GM12875 (cell line): ENCODE measurements at regions not wholly inside any gene's neighbourhood (a gene's known extent, or its start where the extent isn't known, plus 50 kb on each side); places are given as distances from the start of the nearest gene placed in this dataset.

Experiments used
- H3K4me3 ChIP-seq: one replicate; pipeline ENCODE4 v1.5.1; 2011; ENCODE audit warnings: low read depth, low read length, control low read depth
- CTCF ChIP-seq: IDR thresholded peaks from 2 replicates; pipeline ENCODE4 v1.5.1; 2011; ENCODE audit warnings: low read depth, mild to moderate bottlenecking, control low read depth, inconsistent platforms, low read length, moderate library complexity, borderline replicate concordance; ENCODE audit not compliant: insufficient read depth

- no peak overlapping the region for H3K4me3 ChIP-seq
- no peak for TF ChIP-seq CTCF
Observed at GRCh38 chr7:22005151-22005550, 59.5 kb upstream of the CDCA7L start.

GRCh38 chr7:22002726-22003125 lies 57.0 kb upstream of the CDCA7L start:
- TF ChIP-seq CTCF = no peak

GRCh38 chr7:22001345-22002004 lies 55.8 kb upstream of the CDCA7L start:
- TF ChIP-seq CTCF = peak; percentile 47; the same call in 1 of the 2 replicates
- H3K4me3 ChIP-seq = no peak overlapping the region

More at GRCh38 chr7:22002726-22003125, 57.0 kb upstream of the CDCA7L start:
- H3K4me3 ChIP-seq = no peak overlapping the region

- no peak for TF ChIP-seq CTCF
- H3K4me3 ChIP-seq = no peak overlapping the region
Observed at GRCh38 chr7:21999896-22000295, 54.2 kb upstream of the CDCA7L start.

- TF ChIP-seq CTCF = no peak
- no peak overlapping the region for H3K4me3 ChIP-seq
Observed at GRCh38 chr7:21996641-21997040, 50.9 kb upstream of the CDCA7L start.
